HG03439 (cell line): ENCODE measurements at regions not wholly inside any gene's neighbourhood (a gene's known extent, or its start where the extent isn't known, plus 50 kb on each side); places are given as distances from the start of the nearest gene placed in this dataset.

Experiments used
- ATAC-seq: cut with Tn5 transposase; IDR thresholded peaks from one replicate; pipeline ENCODE4 v1.9.1; 2021; ENCODE audit warnings: mild to moderate bottlenecking, moderate library complexity; ENCODE audit not compliant: unreplicated experiment

GRCh38 chr9:81132796-81133195 lies 556.6 kb downstream of the TLE1 start:
- no peak for ATAC-seq

- no peak for ATAC-seq
Measured at GRCh38 chr9:81132318-81132717, 557.0 kb downstream of the TLE1 start.

GRCh38 chr9:81128701-81129100 lies 560.6 kb downstream of the TLE1 start:
- no peak for ATAC-seq

GRCh38 chr9:81125446-81126092 lies 563.8 kb downstream of the TLE1 start:
- no peak for ATAC-seq

GRCh38 chr9:81123526-81123925 lies 565.8 kb downstream of the TLE1 start:
- ATAC-seq, result no peak

- ATAC-seq, result no peak
Measured at GRCh38 chr9:81122749-81123148, 566.6 kb downstream of the TLE1 start.

GRCh38 chr9:81119591-81119990 lies 569.8 kb downstream of the TLE1 start:
- no peak for ATAC-seq

- no peak for ATAC-seq
Measured at GRCh38 chr9:81118416-81118815, 570.9 kb downstream of the TLE1 start.

- no peak for ATAC-seq
Measured at GRCh38 chr9:81116340-81117137, 572.8 kb downstream of the TLE1 start.

GRCh38 chr9:81113453-81114124 lies 575.8 kb downstream of the TLE1 start:
- no peak for ATAC-seq

GRCh38 chr9:81112627-81113452 lies 576.5 kb downstream of the TLE1 start:
- no peak for ATAC-seq

- no peak for ATAC-seq
Measured at GRCh38 chr9:81108821-81109220, 580.5 kb downstream of the TLE1 start.

- ATAC-seq, result no peak
Measured at GRCh38 chr9:81108391-81108790, 581.0 kb downstream of the TLE1 start.

- ATAC-seq, result no peak
Measured at GRCh38 chr9:81103597-81104471, 585.5 kb downstream of the TLE1 start.

GRCh38 chr9:81097131-81097847 lies 592.1 kb downstream of the TLE1 start:
- ATAC-seq, result no peak

- ATAC-seq, result no peak
Measured at GRCh38 chr9:81096625-81097024, 592.7 kb downstream of the TLE1 start.

GRCh38 chr9:81092057-81092456 lies 597.3 kb downstream of the TLE1 start:
- ATAC-seq, result no peak

GRCh38 chr9:81088341-81088740 lies 601.0 kb downstream of the TLE1 start:
- no peak for ATAC-seq

GRCh38 chr9:81086416-81086815 lies 602.9 kb downstream of the TLE1 start:
- no peak for ATAC-seq
